HG02938 (cell line): ENCODE measurements at regions not wholly inside any gene's neighbourhood (a gene's known extent, or its start where the extent isn't known, plus 50 kb on each side); places are given as distances from the start of the nearest gene placed in this dataset.
"Not testable (repeated sequence)": the region's sequence is repeated elsewhere in the genome, so short reads cannot be mapped to it uniquely, and the experiment has no call there.

Experiments used
- ATAC-seq: cut with Tn5 transposase; IDR thresholded peaks from one replicate; pipeline ENCODE4 v1.9.1; 2021; ENCODE audit warnings: mild to moderate bottlenecking, moderate library complexity; ENCODE audit not compliant: unreplicated experiment

DNA sequence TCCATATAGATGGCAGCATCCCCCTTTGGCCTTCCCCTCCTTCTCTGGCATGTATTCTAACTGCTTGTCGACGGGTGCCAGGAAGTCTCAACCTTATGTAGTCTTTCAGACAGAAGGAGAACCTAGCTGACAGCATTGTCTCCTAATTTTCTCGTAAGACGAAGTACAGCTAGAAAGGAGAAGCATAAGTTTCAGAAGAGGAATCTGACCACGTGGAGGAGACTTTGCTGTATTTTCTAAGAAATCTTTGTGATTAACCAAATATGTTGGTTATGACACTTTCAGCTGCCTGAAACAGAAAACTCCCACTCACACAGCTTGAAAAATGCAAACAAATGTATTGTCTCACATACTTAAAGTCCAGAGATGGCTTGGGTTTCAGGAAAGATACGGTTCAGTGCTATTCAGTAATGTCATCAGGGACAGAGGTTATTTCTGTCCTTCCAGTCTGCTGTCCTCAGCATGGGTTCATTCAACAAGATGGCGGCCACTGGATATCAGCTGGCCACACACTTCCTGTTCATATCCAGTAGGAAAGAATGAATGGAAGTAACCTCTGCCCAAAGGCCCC lies 109.5 kb upstream of the ZNF648 start:
- ATAC-seq: no peak

DNA sequence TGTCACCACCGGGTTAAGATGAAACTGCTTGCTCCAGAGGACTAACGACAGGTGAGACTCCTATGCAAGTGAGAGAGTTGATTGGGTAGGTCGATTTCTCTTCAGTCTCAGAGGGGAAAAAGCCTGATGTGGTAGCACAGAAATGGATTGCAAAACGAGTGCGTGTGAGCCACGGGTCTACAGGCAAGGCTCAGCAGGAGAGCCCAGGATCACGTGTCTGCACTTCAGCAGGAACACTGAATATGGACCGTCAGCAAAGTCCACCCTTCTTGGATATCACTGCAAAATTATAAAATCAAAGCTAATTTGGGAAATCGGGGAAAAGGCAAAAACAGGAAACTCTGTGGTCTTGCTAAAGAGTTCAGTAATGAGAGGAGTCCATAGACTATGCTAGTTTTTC lies 107.7 kb upstream of the ZNF648 start:
- no peak for ATAC-seq

DNA sequence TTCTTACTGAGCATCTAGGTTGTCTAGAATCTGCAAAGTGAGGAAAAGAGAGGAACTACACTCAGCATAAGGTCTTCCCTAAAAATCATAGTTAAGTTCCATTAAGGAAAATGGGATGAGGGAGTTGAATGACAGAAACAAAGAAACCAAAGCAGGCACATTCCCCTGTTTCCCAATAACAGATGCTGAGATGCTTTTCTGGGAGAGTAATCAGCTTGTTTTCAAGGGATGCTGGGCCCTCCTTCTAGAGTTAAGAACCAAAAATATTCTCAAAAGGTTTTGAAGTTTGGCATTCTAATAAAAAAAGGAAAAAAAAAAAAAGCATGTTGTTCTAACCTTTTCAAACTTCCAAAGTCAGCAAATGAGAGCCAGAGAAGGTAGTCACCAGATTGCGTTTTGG lies 105.2 kb upstream of the ZNF648 start:
- no peak for ATAC-seq

DNA sequence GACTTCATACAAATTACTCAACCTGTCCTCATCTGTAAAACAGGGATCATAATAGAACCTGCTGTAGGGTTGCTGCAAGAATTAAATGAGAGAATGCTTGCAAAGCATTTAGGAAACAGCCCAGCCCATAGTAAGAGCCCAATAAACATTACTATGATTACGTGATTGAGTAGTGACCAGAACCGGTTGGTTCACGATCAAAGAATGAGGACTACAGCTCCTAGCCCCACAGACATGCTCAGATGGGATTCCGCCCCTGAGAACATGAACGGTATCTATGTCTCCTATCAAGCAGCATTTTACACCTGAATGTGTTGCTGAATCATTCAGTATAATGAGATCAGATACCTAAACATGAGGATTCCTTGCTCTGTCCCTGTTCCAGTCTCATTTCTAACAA lies 104.8 kb upstream of the ZNF648 start:
- no peak for ATAC-seq

DNA sequence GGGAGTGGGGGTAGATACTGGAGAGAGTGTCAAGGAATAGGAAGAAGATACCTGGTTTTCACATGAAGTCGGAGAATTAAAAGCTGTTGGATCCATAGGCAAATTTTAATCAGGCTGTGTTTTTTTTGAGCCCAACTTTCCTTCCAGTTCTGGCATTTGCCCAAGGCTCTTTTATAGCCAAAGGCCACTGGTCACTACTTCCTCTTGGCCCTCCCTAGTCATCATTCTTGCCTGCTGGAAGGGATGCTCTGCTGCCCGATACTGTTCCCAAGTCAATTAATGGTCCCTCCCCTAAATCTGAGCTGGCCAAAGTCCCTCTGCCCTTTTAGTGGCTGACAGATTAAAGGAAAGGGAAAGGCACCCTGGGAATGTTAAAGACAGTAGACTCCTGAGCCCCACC lies 102.8 kb upstream of the ZNF648 start:
- no peak for ATAC-seq

DNA sequence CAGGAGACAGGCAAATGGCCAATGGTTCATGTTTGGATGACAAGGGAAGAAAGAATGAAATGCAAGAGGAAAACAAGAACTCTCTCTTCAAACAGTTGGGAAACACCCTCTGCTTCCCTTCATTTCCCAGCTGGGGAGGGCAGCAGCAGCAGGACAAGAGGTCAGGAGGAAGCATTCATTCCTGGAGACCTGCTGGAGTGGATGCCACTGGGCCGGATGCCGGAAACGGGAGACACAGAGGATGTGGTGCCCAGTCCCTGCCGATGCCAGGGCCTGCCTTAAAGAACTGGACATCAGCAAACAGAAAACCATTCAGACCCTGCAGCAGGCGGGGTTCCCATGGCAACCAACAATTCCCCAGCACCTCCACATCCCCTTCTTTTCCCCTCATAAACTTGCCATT lies 102.3 kb upstream of the ZNF648 start:
- no peak for ATAC-seq

DNA sequence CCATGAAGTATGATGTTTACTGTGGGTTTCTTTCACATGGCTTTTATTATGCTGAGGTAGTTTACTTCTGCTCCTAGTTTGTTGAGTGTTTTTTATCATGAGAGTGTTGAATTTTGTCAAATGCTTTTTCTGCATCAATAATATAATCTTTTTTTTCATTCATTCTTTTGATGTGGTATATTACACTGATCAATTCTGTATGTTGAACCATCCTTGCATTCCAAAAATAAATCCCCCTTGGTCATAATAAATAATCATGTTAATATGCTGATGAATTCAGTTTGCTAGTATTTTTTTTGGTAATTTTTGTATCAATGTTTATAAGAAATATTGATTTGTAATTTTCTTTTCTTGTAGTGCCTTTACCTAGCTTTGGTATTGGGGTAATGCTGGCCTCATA lies 97.9 kb upstream of the ZNF648 start:
- no peak for ATAC-seq

DNA sequence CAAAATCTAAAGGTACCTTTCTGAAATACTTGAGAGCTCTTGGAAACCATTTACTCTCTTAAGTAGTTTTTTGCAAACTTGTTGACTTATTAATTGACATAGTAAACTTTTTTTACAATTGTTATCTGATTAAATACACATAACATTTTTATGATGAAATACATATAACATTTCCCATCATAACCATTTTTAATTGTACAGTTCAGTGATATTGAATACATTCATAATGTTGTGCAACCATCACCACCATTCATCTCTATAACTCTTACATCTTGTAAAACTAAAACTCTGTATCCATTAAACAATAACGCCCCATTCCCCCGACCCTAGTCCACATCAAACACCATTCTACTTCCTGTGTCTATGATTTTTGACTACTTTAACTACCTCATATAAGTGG lies 95.7 kb upstream of the ZNF648 start:
- ATAC-seq: no peak

DNA sequence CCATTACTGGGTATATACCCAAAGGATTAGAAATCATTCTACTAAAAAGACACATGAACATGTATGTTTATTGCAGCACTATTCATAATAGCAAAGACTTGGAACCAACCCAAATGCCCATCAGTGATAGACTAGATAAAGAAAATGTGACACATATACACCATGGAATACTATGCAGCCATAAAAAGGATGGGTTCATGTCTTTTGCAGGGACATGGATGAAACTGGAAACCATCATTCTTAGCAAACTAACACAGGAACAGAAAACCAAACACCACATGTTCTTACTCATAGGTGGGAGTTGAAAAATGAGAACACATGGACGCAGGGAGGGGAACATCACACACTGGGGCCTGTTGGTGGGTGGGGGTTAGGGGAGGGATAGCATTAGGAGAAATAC lies 92.9 kb upstream of the ZNF648 start:
- not testable (repeated sequence) for ATAC-seq

DNA sequence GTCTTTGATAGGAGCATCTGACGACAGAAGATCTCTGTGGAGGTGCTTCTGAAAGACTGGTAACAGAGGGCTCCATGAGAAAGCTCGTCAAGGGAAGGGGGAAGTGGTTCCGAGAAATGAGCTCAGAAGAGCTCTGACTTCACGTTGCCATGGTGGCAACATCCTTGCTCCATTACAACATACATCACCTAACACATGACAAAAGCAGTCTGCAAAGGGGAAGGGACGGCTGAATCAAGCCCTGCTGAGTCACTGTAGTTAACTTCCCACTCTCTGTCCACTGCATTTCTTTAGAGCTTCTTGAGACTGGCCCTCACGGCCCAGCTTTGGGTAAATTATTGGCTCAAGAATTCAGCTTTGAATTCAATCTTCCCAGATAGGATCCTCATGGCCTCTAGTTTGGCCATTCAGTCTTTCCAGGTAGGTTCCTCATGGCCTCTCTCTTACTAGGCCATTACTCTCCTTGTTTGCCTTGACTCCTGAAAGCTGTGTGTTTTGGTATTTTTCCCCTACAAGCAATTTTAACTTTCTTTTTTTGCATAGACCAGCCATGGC lies 88.0 kb upstream of the ZNF648 start:
- no peak for ATAC-seq

DNA sequence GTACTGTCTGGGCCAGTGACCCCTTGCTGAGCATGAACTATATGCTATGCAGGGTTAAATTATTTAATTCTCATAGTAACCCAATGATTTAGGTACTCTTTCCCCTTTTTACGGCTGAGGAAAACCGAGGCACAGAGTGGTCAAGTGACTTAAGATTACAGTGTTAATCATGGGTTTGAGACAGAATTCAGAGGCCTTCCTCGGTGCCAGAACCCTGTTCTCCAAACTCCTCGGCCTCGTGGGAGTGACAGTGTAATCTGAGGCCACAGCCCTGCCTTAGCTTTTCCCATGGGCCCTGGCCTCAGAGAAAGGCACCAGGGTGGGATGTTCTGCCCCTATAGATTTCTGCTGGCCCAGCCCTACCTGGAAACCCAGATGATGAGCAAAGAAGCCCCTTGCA lies 86.4 kb upstream of the ZNF648 start:
- ATAC-seq: no peak

DNA sequence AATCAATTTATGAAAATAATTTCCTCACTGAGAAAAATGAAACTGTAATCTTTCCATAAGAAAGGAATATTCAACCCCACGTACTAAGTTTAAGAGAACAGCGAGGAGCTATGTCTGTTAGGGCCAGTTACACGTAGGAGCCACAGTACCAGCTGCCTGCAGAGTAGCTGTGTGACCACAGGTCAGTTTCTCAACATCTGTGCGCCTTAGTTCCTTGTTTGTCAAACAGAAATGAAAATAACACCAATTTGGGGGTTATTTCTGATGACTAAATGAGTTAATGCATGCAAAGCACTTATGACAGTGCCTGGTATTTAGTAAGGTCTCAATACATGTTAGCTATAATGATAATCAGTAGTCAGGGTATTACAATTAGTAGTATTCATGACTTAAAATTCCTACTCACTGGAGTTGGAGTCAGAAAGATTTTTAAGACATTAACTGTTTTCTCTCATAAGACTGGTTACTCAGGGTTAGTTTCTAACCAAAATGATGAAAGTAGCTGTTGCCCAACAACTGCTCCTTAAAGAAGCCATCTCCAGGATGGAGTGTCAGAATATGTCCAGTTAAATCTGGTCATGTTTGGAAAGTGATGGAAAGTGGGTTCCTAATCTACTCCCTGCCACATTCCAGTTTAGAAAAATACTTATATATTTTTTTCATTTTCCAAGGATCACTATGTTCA lies 85.8 kb upstream of the ZNF648 start:
- peak; percentile 80 for ATAC-seq

DNA sequence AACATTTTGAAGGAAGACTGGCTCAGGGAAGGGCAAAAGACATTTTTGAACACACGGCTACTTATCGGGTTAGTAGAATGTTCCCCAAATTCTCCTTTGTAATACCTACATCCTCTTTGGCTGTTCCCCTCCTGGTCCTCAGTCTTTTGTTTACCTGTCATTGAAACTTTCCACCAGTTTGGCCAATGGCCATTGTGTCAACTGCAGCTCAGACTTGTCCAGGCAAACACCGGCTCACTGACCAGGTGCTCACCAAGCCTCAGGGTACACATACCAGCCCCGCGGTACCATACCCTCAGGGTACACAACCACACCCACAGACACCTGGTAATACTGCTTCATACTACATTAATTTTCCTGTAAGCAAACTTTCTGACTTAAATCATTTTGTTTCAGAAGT lies 84.8 kb upstream of the ZNF648 start:
- ATAC-seq: no peak

DNA sequence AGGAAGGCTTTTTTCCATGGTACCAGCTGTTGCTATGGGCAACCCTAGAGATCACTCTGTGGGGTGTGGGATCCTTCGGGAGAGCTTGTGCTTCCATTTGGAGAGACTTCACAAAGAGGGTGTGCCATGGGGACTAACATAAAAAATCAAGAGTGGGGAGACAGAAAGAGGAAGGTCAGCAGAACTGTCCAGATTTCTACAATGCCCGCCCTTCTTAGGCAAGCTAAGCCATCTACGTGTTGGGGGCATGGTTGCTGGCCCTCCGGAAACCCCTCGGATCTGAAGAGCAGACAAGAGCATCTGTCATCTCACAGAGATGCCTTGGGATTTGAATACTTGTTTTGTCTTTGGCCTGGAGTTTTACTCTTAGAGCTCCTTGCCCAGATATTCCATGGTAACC lies 83.9 kb upstream of the ZNF648 start:
- ATAC-seq: no peak

DNA sequence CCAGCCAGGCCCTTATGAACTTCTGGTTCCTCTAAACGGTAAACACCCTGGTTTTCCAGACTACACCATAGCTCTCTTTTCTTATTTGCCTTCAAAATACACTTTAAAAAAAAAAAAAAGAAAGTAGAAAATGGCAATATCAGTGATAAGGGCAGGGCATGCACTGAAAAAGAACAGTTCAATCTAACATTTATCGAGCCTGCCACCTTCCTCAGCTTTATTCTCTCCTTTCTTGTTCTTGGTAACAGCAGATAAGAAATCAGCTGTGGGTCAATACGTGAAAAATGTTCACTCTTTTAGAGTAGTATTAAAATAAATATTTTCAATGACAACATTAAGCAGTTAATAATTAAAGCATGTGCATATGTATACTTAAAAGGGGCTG lies 83.1 kb upstream of the ZNF648 start:
- no peak for ATAC-seq

DNA sequence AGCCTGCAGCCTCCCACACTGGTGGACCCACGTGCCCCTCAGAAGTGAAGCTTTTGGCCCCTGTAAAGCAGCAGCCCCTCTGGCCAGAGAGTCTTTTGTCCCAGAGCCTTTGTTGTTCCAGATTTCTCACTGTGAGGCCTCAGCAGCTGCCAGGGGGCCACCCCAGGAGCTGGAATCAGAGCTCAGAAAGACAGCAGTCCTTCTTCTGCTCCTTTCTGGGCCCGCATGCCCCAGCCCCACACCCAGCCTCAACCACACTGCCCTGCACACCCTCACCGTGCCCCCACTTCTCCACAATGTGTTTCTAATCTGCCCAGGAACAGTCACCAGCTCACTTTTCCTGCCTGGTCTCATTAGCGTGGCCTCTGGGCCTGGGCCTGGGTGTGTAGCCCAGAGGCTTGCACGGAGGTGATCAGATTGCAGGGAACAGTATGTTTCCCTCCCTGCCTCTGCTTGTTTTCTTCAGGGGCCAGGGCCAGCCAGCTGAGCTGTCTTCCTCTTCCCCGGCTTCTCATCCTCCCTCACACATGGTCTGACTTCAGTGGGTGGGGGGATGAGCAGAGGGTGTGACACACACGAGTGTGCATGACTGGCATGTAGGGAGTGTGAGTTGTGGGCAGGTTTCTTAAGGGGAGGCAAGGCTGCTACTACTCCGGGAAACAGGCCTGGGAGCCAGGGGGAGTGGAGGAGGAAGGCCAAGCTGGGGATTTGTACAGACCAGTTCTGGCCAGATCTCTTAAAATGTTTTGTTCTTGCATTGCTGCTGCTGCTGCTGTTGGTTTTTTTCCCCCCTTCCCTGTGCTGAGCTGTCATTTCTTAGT lies 82.5 kb upstream of the ZNF648 start:
- ATAC-seq: no peak

DNA sequence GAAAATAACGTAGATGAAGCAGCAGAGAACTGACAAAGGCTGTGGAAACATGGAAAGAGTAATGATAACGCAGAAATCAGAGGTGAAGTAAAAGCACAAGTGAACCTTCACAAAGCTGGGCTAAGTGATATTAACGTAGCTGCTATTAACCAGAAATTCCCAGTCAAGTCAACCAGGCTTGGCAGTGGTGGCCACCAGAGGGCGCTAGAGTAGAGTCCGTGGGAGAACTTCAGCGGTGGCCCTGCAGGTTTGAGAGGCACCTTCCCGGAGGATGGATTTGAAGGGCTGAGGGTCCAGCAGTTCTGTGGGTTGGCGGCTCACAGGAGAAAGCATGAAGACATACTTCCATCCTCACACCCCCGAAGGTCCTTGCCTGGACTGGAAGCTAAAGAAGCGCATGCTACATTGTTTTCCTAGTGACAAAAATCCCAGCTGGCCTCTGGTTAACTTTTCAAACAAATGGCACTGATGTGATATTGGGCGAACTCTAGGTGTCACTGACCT lies 81.7 kb upstream of the ZNF648 start:
- ATAC-seq: no peak

DNA sequence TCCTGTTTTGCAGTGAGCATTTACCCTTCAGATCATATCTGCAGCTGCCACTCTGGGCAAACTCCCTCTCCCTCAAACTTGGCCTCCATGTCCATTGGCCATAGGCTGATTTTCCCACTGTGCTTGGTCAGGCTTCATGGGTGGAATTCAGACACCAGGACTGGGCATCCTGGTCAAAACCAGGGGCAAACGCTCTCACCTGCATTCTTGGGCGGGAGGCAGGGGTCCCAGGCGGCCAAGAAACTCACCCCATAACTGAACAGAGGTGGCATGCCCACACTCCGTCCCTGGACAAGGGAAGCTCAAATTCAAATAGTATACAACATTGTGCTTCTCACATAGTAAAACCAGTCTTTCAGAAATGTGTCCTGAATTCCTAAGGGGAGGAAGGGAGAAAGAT lies 81.1 kb upstream of the ZNF648 start:
- no peak for ATAC-seq

DNA sequence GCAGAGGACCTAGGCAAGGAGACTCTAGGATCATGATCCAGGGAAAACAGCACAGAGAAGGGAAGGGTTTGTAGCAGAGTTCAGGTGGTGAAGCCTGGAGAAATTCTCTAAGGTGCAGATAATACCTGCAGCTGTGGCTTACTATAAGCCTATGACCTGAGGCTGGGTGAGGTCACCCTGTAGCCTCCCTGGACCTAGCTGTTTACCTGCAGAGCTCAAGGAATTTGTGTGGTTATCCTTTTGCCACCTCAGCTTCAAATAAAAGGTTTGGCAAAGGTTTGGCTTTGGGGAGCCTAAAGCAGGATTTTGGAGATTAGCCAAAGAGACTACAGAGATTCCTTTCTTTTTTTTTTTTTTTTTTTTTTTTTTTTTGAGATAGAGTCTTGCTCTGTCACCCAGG lies 79.5 kb upstream of the ZNF648 start:
- ATAC-seq: no peak

DNA sequence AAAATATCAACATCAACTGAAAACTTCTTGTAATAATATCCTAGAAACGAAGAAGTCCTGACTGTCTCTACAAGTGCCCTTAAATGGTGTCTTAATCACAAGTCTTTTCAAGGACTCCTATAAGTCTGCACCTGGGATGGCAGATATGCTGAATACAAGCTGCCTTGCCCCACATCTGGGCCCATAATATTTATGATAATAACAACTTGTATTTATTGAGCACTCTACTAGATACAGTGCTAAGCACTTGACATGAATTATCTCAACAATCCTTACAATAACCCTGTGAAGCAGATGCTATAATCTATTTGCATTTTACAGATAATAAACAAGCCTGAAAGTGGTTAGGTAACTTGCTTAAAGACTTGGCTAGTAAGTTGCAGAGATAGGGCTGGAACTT lies 78.0 kb upstream of the ZNF648 start:
- ATAC-seq: no peak

DNA sequence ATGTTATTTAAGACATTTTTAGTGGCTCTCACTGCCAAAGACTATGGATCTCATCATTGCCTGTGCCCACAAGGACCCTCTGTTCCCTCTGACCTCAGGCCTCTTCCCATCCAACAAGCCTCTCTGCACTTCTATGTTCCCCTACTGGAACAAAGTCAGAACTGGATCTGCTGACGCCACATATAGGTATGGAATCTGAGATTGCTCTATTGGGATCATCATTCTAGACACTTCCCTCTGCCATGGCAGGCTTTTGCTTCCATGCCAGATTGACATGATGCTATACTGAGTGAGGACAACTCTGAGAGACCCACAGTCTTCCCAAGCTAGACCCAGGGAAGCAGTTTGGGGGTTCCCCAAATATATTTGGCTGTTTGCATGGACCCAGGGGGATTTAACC lies 76.0 kb upstream of the ZNF648 start:
- no peak for ATAC-seq

DNA sequence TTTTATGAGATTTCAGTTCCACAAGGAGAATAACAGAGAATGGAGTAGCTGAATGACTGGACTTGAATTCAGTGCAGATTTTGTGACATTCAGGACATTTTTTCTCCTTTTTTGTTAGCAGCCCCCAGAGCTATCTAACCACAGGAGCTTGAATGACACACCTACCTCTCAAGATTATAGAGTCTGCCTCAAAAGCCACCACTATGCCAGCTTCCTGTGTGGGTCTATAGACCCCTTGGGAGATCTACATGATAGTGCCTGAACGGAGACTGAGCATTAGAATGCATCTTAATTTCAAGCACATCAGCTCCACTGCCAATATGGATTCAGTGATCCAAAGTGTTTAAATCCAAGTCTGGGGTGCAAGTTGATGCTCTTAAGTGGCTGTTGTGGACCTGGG lies 74.4 kb upstream of the ZNF648 start:
- ATAC-seq: no peak
